PFSK-1 (cell line): ENCODE measurements at regions not wholly inside any gene's neighbourhood (a gene's known extent, or its start where the extent isn't known, plus 50 kb on each side); places are given as distances from the start of the nearest gene placed in this dataset.

Experiments used
- POLR2AphosphoS5 ChIP-seq: IDR thresholded peaks from 2 replicates; pipeline ENCODE4 v1.6.1; 2012; ENCODE audit warnings: low read depth, mild to moderate bottlenecking, control low read depth, low read length, moderate library complexity
- TAF1 ChIP-seq: IDR thresholded peaks from 2 replicates; pipeline ENCODE4 v1.6.1; 2012; ENCODE audit warnings: low read length, control low read depth, borderline replicate concordance; ENCODE audit not compliant: insufficient read depth

DNA sequence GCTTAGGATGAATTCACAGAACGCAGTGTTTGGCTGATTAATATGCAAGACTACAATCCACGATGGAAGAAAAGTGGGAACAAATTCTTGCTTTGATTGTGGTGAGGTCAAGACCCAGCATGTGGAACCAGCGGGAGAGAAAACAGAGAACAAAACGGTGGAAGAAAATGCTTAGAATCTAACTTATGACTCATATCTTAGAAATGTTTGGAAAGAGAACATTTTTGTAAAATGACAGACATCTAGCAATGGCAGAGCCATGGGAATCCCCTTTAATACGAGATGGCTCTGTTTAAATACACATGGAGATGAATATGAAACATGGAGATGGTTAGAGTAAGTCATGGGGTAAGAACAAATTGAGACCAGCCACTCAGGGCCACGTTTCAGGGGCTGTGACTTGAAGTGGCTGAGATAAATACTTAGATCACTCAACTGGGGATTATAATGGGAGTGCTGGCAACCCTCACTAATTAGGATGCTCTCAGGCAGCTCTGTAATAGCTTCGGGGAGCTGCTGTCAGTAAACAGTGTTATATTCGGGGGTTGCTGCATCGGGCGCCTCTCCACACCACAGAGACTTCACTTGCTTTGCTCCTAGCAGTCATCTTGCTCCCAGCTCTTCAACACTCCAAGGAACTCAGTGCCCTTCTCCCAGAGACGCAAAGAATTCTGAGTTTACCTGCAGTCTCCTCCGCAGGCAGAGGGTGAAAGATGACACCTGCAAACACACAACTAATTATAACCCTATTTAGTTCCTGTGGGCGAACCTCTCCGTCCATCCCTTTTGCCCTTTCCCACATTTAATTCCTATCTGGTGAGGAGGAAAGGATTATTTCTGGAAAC, 68.0 kb upstream of the ONECUT1 start:
- TF ChIP-seq POLR2AphosphoS5: no peak
- no peak for TF ChIP-seq TAF1
